DOHH2 (cell line): ENCODE measurements at regions not wholly inside any gene's neighbourhood (a gene's known extent, or its start where the extent isn't known, plus 50 kb on each side); places are given as distances from the start of the nearest gene placed in this dataset.

Experiments
- H3F3A ChIP-seq: fragments of 200-600 bp; sonication (generic), shearing (Covaris generic); 2 replicates; pipeline ENCODE4 v1.6.0; 2016; ENCODE audit warnings: antibody characterized with exemption, mild to moderate bottlenecking; ENCODE audit not compliant: control insufficient read depth, insufficient read depth
- H3K27ac ChIP-seq: fragments of 200-600 bp; sonication (generic); 2 replicates; pipeline ENCODE4 v1.5.1; 2014; ENCODE audit warnings: low read depth, mild to moderate bottlenecking, low read length, moderate library complexity
- H3K27me3 ChIP-seq: fragments of 200-600 bp; sonication (generic); 2 replicates; pipeline ENCODE4 v1.6.1; 2014; ENCODE audit warnings: mild to moderate bottlenecking, low read length, mixed read lengths; ENCODE audit not compliant: control insufficient read depth
- H3K36me3 ChIP-seq: fragments of 200-600 bp; sonication (generic); 2 replicates; pipeline ENCODE4 v1.6.1; 2014; ENCODE audit warnings: mild to moderate bottlenecking, low read length, moderate library complexity, mixed read lengths; ENCODE audit not compliant: control insufficient read depth
- H3K4me1 ChIP-seq: fragments of 200-600 bp; sonication (generic); 2 replicates; pipeline ENCODE4 v1.6.1; 2014; ENCODE audit warnings: mild to moderate bottlenecking, low read length, mixed read lengths; ENCODE audit not compliant: control insufficient read depth
- H3K4me2 ChIP-seq: fragments of 200-600 bp; sonication (generic); 2 replicates; pipeline ENCODE4 v1.6.0; 2014; ENCODE audit warnings: mild to moderate bottlenecking, low read length, moderate library complexity
- H3K4me3 ChIP-seq: fragments of 200-600 bp; sonication (generic); 2 replicates; pipeline ENCODE4 v1.5.1; 2014; ENCODE audit warnings: mild to moderate bottlenecking, low read length, mixed read lengths
- H3K79me2 ChIP-seq: fragments of 200-600 bp; sonication (generic); 2 replicates; pipeline ENCODE4 v1.6.1; 2014; ENCODE audit warnings: mild to moderate bottlenecking, low read length, mixed read lengths; ENCODE audit not compliant: control insufficient read depth
- H3K9me2 ChIP-seq: fragments of 200-600 bp; sonication (generic); replicated peaks from 2 replicates; pipeline ENCODE4 v1.6.1; 2014; ENCODE audit warnings: mild to moderate bottlenecking, low read length, mixed read lengths; ENCODE audit not compliant: control insufficient read depth
- H3K9me3 ChIP-seq: fragments of 200-600 bp; sonication (generic); 2 replicates; pipeline ENCODE4 v1.6.1; 2014; ENCODE audit warnings: antibody characterized with exemption, low read length, mixed read lengths; ENCODE audit not compliant: control insufficient read depth, insufficient read depth
- H4K20me1 ChIP-seq: fragments of 200-600 bp; sonication (generic); 2 replicates; pipeline ENCODE4 v1.6.0; 2014; ENCODE audit warnings: low read depth, mild to moderate bottlenecking, antibody characterized with exemption, low read length, moderate library complexity; ENCODE audit not compliant: control insufficient read depth, insufficient read depth
- CTCF ChIP-seq: fragments of 200-600 bp; sonication (generic); IDR thresholded peaks from one replicate; pipeline ENCODE4 v1.5.1; 2014; ENCODE audit warnings: antibody characterized with exemption, mild to moderate bottlenecking, low read depth, low read length; ENCODE audit not compliant: poor library complexity, severe bottlenecking
- EZH2phosphoT487 ChIP-seq: fragments of 200-600 bp; sonication (generic); IDR thresholded peaks from 2 replicates; pipeline ENCODE4 v1.6.1; 2017; ENCODE audit warnings: borderline replicate concordance, mild to moderate bottlenecking, antibody characterized with exemption, low read length, moderate library complexity, mixed read lengths

GRCh38 chr12:92000597-92000996, 145.0 kb downstream of the BTG1 start:
- TF ChIP-seq EZH2phosphoT487 (no peak), CTCF (no peak)
- Histone ChIP-seq H3K4me1 (peaks cover 6% of the 10 kb centered on the region; the same call in 1 of the 2 replicates), H3F3A (no peaks in the 10 kb centered on the region), H3K27me3 (no peaks in the 10 kb centered on the region), H4K20me1 (no peaks in the 10 kb centered on the region), H3K9me2 (no peaks in the 10 kb centered on the region), H3K4me3 (no peak overlapping the region), H3K36me3 (no peaks in the 10 kb centered on the region), H3K4me2 (no peak overlapping the region), H3K27ac (no peak overlapping the region), H3K79me2 (no peaks in the 10 kb centered on the region), H3K9me3 (no peaks in the 10 kb centered on the region)

- H3K9me2 ChIP-seq, result no peaks in the 10 kb centered on the region
- no peak overlapping the region for H3K27ac ChIP-seq
- no peaks in the 10 kb centered on the region for H4K20me1 ChIP-seq
- no peak overlapping the region for H3K4me2 ChIP-seq
- H3K4me1 ChIP-seq, result peaks cover 6% of the 10 kb centered on the region; the same call in 1 of the 2 replicates
- H3K79me2 ChIP-seq, result no peaks in the 10 kb centered on the region
- no peak overlapping the region for H3K4me3 ChIP-seq
- no peaks in the 10 kb centered on the region for H3F3A ChIP-seq
- no peaks in the 10 kb centered on the region for H3K9me3 ChIP-seq
- H3K27me3 ChIP-seq, result no peaks in the 10 kb centered on the region
- TF ChIP-seq EZH2phosphoT487, result no peak
- TF ChIP-seq CTCF, result no peak
- no peaks in the 10 kb centered on the region for H3K36me3 ChIP-seq
Measured at GRCh38 chr12:91999823-92000222, 145.8 kb downstream of the BTG1 start.

DNA sequence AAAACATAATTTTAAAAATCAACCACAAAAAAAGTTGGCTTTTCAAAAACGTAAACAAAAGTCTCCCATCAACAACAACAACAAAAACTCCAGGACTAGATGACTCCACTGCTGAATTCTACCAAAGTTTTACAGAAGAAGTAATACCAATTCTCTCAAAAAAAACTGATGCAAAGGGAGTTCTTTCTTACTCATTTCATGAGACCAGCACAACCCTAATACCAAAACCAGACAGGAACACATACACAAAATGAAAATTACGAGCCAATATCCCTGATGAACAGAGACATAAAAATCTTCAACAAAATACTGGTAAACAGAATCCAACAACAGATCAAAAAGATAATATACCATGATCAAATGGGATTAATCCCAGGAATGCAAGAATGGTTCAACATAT, 147.3 kb downstream of the BTG1 start:
- Histone ChIP-seq H3K4me1 (peaks cover 6% of the 10 kb centered on the region; the same call in 1 of the 2 replicates), H3K27ac (no peak overlapping the region), H3K27me3 (no peaks in the 10 kb centered on the region), H3K4me2 (no peak overlapping the region), H4K20me1 (no peaks in the 10 kb centered on the region), H3K9me2 (no peaks in the 10 kb centered on the region), H3K9me3 (no peaks in the 10 kb centered on the region), H3K4me3 (no peak overlapping the region), H3F3A (no peaks in the 10 kb centered on the region), H3K36me3 (no peaks in the 10 kb centered on the region), H3K79me2 (no peaks in the 10 kb centered on the region)
- no peak for TF ChIP-seq CTCF
- TF ChIP-seq EZH2phosphoT487, result no peak
